ENCODE measurements at regions not wholly inside any gene's neighbourhood (a gene's known extent, or its start where the extent isn't known, plus 50 kb on each side); places are given as distances from the start of the nearest gene placed in this dataset.
A peak's percentile ranks its signal among the peaks of the same experiment; 100 is the strongest.

GRCh38 chrX:13898083-13898482 is 81.2 kb upstream of the GPM6B start:
- Histone ChIP-seq H3K9me3 (no peaks in the 10 kb centered on the region), H3K36me3 (replicated peaks) (no peaks in the 10 kb centered on the region), H3K4me3 (no peak overlapping the region), H3K27me3 (ENCODE audit: low read depth) (no peaks in the 10 kb centered on the region), H3K4me1 (no peaks in the 10 kb centered on the region)
- in situ Hi-C loops (cut with MboI; ENCODE audit: low sequenced_read_pairs), result no loop called here
- peak in 1 of 2 experiments; percentile 49 for DNase-seq (ENCODE audit: low spot score in 2 of 2)

GRCh38 chrX:13897566-13897965 is 80.7 kb upstream of the GPM6B start:
- in situ Hi-C loops (cut with MboI; ENCODE audit: low sequenced_read_pairs), result no loop called here
- Histone ChIP-seq H3K4me3 (no peak overlapping the region), H3K4me1 (no peaks in the 10 kb centered on the region), H3K9me3 (no peaks in the 10 kb centered on the region), H3K27me3 (ENCODE audit: low read depth) (no peaks in the 10 kb centered on the region), H3K36me3 (replicated peaks) (no peaks in the 10 kb centered on the region)
- DNase-seq (ENCODE audit: low spot score in 2 of 2), result no peak

- H3K4me1 ChIP-seq, result no peaks in the 10 kb centered on the region
- H3K27me3 ChIP-seq (ENCODE audit: low read depth), result no peaks in the 10 kb centered on the region
- no peak for DNase-seq (ENCODE audit: low spot score in 2 of 2)
- H3K9me3 ChIP-seq, result no peaks in the 10 kb centered on the region
- H3K36me3 ChIP-seq (replicated peaks), result no peaks in the 10 kb centered on the region
- in situ Hi-C loops (cut with MboI; ENCODE audit: low sequenced_read_pairs), result no loop called here
- H3K4me3 ChIP-seq, result no peak overlapping the region
Measured at GRCh38 chrX:13894888-13895565, 78.1 kb upstream of the GPM6B start.

GRCh38 chrX:13893826-13894225 is 76.9 kb upstream of the GPM6B start:
- DNase-seq (ENCODE audit: low spot score in 2 of 2), result no peak
- no peaks in the 10 kb centered on the region for H3K36me3 ChIP-seq (replicated peaks)
- no peak overlapping the region for H3K4me3 ChIP-seq
- in situ Hi-C loops (cut with MboI; ENCODE audit: low sequenced_read_pairs), result no loop called here
- H3K9me3 ChIP-seq, result no peaks in the 10 kb centered on the region
- no peaks in the 10 kb centered on the region for H3K27me3 ChIP-seq (ENCODE audit: low read depth)
- no peaks in the 10 kb centered on the region for H3K4me1 ChIP-seq

DNA sequence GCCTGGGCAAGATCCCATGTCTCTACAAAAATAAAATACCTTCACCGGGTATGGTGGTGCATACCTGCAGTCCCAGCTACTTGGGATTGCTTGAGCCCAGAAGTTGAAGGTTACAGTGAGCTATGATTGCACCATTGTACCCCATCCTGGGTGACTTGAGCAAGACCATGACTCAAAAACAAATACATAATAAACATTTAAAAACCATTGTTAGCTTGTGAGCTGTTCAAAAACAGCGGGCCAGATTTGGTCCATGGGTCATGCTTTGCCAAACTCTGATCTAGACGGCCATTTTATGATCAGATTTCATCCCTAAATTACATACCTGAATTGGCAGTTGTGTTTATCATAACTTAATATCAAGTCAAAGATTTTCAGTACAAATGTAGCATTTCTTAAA is 76.0 kb upstream of the GPM6B start:
- Histone ChIP-seq H3K9me3 (no peaks in the 10 kb centered on the region), H3K27me3 (ENCODE audit: low read depth) (no peaks in the 10 kb centered on the region), H3K4me3 (no peak overlapping the region), H3K4me1 (no peaks in the 10 kb centered on the region), H3K36me3 (replicated peaks) (no peaks in the 10 kb centered on the region)
- DNase-seq (ENCODE audit: low spot score in 2 of 2), result no peak
- in situ Hi-C loops (cut with MboI; ENCODE audit: low sequenced_read_pairs), result no loop called here

GRCh38 chrX:13891377-13892140 is 74.7 kb upstream of the GPM6B start:
- Histone ChIP-seq H3K4me3 (no peak overlapping the region), H3K27me3 (ENCODE audit: low read depth) (no peaks in the 10 kb centered on the region), H3K36me3 (replicated peaks) (no peaks in the 10 kb centered on the region), H3K4me1 (no peaks in the 10 kb centered on the region), H3K9me3 (no peaks in the 10 kb centered on the region)
- no peak for DNase-seq (ENCODE audit: low spot score in 2 of 2)
- in situ Hi-C loops (cut with MboI; ENCODE audit: low sequenced_read_pairs), result no loop called here

DNA sequence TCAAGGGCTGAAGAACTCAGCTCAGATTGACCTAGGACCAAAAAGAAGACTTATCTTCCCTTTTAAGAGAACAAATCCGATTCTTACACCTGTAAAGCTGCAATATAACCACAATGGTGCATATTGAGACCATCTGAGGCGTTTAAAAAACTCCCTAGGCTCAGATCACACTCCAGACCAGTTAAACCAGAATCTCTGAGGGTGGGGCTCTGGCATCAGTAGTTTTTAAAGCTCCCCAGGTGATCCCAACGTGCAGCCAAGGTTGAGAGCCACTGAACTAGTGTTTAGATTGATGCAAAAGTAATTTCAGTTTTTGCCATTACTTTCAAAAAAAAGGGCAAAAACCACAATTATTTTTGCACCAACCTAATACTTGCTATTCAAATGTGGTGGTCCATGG is 73.9 kb upstream of the GPM6B start:
- Histone ChIP-seq H3K9me3 (no peaks in the 10 kb centered on the region), H3K27me3 (ENCODE audit: low read depth) (no peaks in the 10 kb centered on the region), H3K36me3 (replicated peaks) (no peaks in the 10 kb centered on the region), H3K4me3 (no peak overlapping the region), H3K4me1 (no peaks in the 10 kb centered on the region)
- no peak for DNase-seq (ENCODE audit: low spot score in 2 of 2)
- in situ Hi-C loops (cut with MboI; ENCODE audit: low sequenced_read_pairs), result no loop called here

- no peaks in the 10 kb centered on the region for H3K36me3 ChIP-seq (replicated peaks)
- H3K4me1 ChIP-seq, result no peaks in the 10 kb centered on the region; the same call in 1 of the 2 replicates
- H3K4me3 ChIP-seq, result no peak overlapping the region
- in situ Hi-C loops (cut with MboI; ENCODE audit: low sequenced_read_pairs), result no loop called here
- no peaks in the 10 kb centered on the region for H3K9me3 ChIP-seq
- H3K27me3 ChIP-seq (ENCODE audit: low read depth), result no peaks in the 10 kb centered on the region
- no peak for DNase-seq (ENCODE audit: low spot score in 2 of 2)
Measured at GRCh38 chrX:13888284-13888683, 71.4 kb upstream of the GPM6B start.

GRCh38 chrX:13885591-13885990 is 68.7 kb upstream of the GPM6B start:
- no peak for DNase-seq (ENCODE audit: low spot score in 2 of 2)
- H3K4me3 ChIP-seq, result no peak overlapping the region
- no peaks in the 10 kb centered on the region for H3K9me3 ChIP-seq
- no peaks in the 10 kb centered on the region for H3K36me3 ChIP-seq (replicated peaks)
- in situ Hi-C loops (cut with MboI; ENCODE audit: low sequenced_read_pairs), result no loop called here
- no peaks in the 10 kb centered on the region for H3K27me3 ChIP-seq (ENCODE audit: low read depth)
- H3K4me1 ChIP-seq, result no peaks in the 10 kb centered on the region; the same call in 1 of the 2 replicates

- Histone ChIP-seq H3K4me3 (no peak overlapping the region), H3K9me3 (no peaks in the 10 kb centered on the region), H3K36me3 (replicated peaks) (no peaks in the 10 kb centered on the region), H3K27me3 (ENCODE audit: low read depth) (no peaks in the 10 kb centered on the region), H3K4me1 (peaks cover 14% of the 10 kb centered on the region)
- in situ Hi-C loops (cut with MboI; ENCODE audit: low sequenced_read_pairs), result no loop called here
- DNase-seq (ENCODE audit: low spot score in 2 of 2), result no peak
Measured at GRCh38 chrX:13876652-13877051, 59.8 kb upstream of the GPM6B start.

GRCh38 chrX:13875572-13875971 is 58.7 kb upstream of the GPM6B start:
- no peak for DNase-seq (ENCODE audit: low spot score in 2 of 2)
- peaks cover 14% of the 10 kb centered on the region for H3K4me1 ChIP-seq
- H3K27me3 ChIP-seq (ENCODE audit: low read depth), result no peaks in the 10 kb centered on the region
- in situ Hi-C loops (cut with MboI; ENCODE audit: low sequenced_read_pairs), result no loop called here
- H3K36me3 ChIP-seq (replicated peaks), result no peaks in the 10 kb centered on the region
- H3K9me3 ChIP-seq, result no peaks in the 10 kb centered on the region
- no peak overlapping the region for H3K4me3 ChIP-seq

DNA sequence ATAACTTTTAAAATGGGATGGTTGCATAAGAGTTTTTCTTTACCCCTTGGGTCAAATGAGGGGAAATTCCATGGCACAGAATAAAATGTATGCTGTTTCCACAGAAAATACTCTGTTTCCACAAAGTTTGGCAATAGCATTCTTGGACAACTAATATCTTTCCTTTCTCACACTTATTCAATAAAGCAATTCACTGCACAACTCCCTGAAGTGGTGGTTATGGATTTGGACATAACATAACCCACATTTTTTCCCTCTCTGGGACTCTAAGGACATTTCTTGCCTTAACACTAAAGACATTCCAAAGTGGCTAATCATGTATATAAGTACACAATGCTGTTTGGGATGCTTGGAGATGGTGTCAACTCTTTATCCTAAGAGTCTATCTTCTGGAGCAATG is 51.7 kb upstream of the GPM6B start:
- in situ Hi-C loops (cut with MboI; ENCODE audit: low sequenced_read_pairs), result no loop called here
- no peaks in the 10 kb centered on the region for H3K4me1 ChIP-seq
- H3K9me3 ChIP-seq, result no peaks in the 10 kb centered on the region
- no peaks in the 10 kb centered on the region; the same call in 1 of the 2 replicates for H3K27me3 ChIP-seq (ENCODE audit: low read depth)
- no peaks in the 10 kb centered on the region for H3K36me3 ChIP-seq (replicated peaks)
- DNase-seq (ENCODE audit: low spot score in 2 of 2), result no peak
- H3K4me3 ChIP-seq, result no peak overlapping the region
